ENCODE measurements at regions not wholly inside any gene's neighbourhood (a gene's known extent, or its start where the extent isn't known, plus 50 kb on each side); places are given as distances from the start of the nearest gene placed in this dataset.

DNA sequence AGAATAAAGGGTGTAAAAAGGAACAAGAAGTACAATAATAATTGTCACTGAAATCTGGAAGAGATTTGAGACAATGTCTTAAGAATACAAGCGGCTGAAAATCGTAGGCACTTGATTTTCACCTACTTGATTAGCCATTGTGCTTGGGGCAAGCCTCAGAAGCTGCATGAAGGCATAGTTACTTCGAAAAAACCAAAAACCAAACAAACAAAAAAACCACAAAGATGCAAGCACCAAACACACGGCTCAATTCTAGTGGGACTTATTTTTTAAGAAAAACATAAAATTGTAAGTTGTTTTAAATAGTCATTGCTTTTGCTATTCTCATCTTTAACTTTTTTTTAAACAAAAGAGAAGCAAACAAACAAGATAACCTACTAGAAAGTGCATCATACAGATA, 235.6 kb downstream of the OGFRL1 start:
- no peak for TF ChIP-seq PPARA (CRISPR knock-in tag; IDR thresholded peaks at IDR 0.05; ENCODE audit: borderline replicate concordance)
- TF ChIP-seq ZNF70 (CRISPR knock-in tag; IDR thresholded peaks at IDR 0.05), result no peak
- no peak for TF ChIP-seq ARNTL (CRISPR knock-in tag; IDR thresholded peaks at IDR 0.05; ENCODE audit: borderline replicate concordance, low read depth)
- no peak for TF ChIP-seq TCF4 (CRISPR knock-in tag; IDR thresholded peaks at IDR 0.05; ENCODE audit: borderline replicate concordance)
- TF ChIP-seq, protein P1, sequence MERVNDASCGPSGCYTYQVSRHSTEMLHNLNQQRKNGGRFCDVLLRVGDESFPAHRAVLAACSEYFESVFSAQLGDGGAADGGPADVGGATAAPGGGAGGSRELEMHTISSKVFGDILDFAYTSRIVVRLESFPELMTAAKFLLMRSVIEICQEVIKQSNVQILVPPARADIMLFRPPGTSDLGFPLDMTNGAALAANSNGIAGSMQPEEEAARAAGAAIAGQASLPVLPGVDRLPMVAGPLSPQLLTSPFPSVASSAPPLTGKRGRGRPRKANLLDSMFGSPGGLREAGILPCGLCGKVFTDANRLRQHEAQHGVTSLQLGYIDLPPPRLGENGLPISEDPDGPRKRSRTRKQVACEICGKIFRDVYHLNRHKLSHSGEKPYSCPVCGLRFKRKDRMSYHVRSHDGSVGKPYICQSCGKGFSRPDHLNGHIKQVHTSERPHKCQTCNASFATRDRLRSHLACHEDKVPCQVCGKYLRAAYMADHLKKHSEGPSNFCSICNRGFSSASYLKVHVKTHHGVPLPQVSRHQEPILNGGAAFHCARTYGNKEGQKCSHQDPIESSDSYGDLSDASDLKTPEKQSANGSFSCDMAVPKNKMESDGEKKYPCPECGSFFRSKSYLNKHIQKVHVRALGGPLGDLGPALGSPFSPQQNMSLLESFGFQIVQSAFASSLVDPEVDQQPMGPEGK (CRISPR knock-in tag; IDR thresholded peaks at IDR 0.05; ENCODE audit: borderline replicate concordance), result no peak
- TF ChIP-seq ESRRG (CRISPR knock-in tag; IDR thresholded peaks at IDR 0.05), result no peak
- TF ChIP-seq BACH2 (CRISPR knock-in tag; IDR thresholded peaks at IDR 0.05; ENCODE audit: borderline replicate concordance), result no peak
- TF ChIP-seq ZC3H10 (CRISPR knock-in tag; IDR thresholded peaks at IDR 0.05), result no peak
- ATAC-seq, result no peak

- no peak for TF ChIP-seq ARNTL (CRISPR knock-in tag; IDR thresholded peaks at IDR 0.05; ENCODE audit: borderline replicate concordance, low read depth)
- TF ChIP-seq, protein P1 (CRISPR knock-in tag; IDR thresholded peaks at IDR 0.05; ENCODE audit: borderline replicate concordance), result no peak
- no peak for TF ChIP-seq TSHZ2 (CRISPR knock-in tag; IDR thresholded peaks at IDR 0.05)
- no peak for TF ChIP-seq ZFP3 (CRISPR knock-in tag; IDR thresholded peaks at IDR 0.05)
- TF ChIP-seq, protein P2, sequence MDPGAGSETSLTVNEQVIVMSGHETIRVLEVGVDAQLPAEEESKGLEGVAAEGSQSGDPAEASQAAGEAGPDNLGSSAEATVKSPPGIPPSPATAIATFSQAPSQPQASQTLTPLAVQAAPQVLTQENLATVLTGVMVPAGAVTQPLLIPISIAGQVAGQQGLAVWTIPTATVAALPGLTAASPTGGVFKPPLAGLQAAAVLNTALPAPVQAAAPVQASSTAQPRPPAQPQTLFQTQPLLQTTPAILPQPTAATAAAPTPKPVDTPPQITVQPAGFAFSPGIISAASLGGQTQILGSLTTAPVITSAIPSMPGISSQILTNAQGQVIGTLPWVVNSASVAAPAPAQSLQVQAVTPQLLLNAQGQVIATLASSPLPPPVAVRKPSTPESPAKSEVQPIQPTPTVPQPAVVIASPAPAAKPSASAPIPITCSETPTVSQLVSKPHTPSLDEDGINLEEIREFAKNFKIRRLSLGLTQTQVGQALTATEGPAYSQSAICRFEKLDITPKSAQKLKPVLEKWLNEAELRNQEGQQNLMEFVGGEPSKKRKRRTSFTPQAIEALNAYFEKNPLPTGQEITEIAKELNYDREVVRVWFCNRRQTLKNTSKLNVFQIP (CRISPR knock-in tag; IDR thresholded peaks at IDR 0.05; ENCODE audit: borderline replicate concordance, low read depth), result no peak
- no peak for TF ChIP-seq ISL1 (CRISPR knock-in tag; IDR thresholded peaks at IDR 0.05)
- TF ChIP-seq ZNF565 (CRISPR knock-in tag; conservative IDR thresholded peaks at IDR 0.05; ENCODE audit: low read depth), result no peak
- no peak for TF ChIP-seq ZNF70 (CRISPR knock-in tag; IDR thresholded peaks at IDR 0.05)
- no peak for TF ChIP-seq OSR1 (CRISPR knock-in tag; IDR thresholded peaks at IDR 0.05)
- TF ChIP-seq ZFP30 (CRISPR knock-in tag; IDR thresholded peaks at IDR 0.05), result no peak
- no peak for TF ChIP-seq ESRRG (CRISPR knock-in tag; IDR thresholded peaks at IDR 0.05)
- TF ChIP-seq ZC3H10 (CRISPR knock-in tag; IDR thresholded peaks at IDR 0.05), result no peak
- no peak for TF ChIP-seq RARB (CRISPR knock-in tag; IDR thresholded peaks at IDR 0.05)
- TF ChIP-seq, protein P3, sequence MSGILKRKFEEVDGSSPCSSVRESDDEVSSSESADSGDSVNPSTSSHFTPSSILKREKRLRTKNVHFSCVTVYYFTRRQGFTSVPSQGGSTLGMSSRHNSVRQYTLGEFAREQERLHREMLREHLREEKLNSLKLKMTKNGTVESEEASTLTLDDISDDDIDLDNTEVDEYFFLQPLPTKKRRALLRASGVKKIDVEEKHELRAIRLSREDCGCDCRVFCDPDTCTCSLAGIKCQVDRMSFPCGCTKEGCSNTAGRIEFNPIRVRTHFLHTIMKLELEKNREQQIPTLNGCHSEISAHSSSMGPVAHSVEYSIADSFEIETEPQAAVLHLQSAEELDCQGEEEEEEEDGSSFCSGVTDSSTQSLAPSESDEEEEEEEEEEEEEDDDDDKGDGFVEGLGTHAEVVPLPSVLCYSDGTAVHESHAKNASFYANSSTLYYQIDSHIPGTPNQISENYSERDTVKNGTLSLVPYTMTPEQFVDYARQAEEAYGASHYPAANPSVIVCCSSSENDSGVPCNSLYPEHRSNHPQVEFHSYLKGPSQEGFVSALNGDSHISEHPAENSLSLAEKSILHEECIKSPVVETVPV (CRISPR knock-in tag; IDR thresholded peaks at IDR 0.05), result no peak
- TF ChIP-seq CREB5 (CRISPR knock-in tag; IDR thresholded peaks at IDR 0.05; ENCODE audit: low read depth), result no peak
- no peak for TF ChIP-seq PPARA (CRISPR knock-in tag; IDR thresholded peaks at IDR 0.05; ENCODE audit: borderline replicate concordance)
- TF ChIP-seq BACH2 (CRISPR knock-in tag; IDR thresholded peaks at IDR 0.05; ENCODE audit: borderline replicate concordance), result no peak
- TF ChIP-seq GLIS3 (CRISPR knock-in tag; IDR thresholded peaks at IDR 0.05), result no peak
- no peak for ATAC-seq
Observed at GRCh38 chr6:71527886-71528285, 239.3 kb downstream of the OGFRL1 start.

Data from SK-N-SH treated with all-trans-retinoic acid at 6 μM for 48 hours (cell line).